Stomach (tissue), 4 donors: ENCODE measurements at regions not wholly inside any gene's neighbourhood (a gene's known extent, or its start where the extent isn't known, plus 50 kb on each side); places are given as distances from the start of the nearest gene placed in this dataset.

ENCODE experiments used
- CTCF ChIP-seq, 7 experiments: fragments of 450-650 bp in 4 of 7; fragments of 200-600 bp in 3 of 7; sonication (generic) in 3 of 7; IDR thresholded peaks; one replicate each; pipeline ENCODE4 v1.5.1; 2016 to 2019; ENCODE audit warnings: antibody characterized with exemption in 7 of 7, control low read depth in 2 of 7, mild to moderate bottlenecking in 1 of 7
- EP300 ChIP-seq: sonication (generic); formaldehyde crosslinking; IDR thresholded peaks from one replicate; pipeline ENCODE4 v1.6.1; 2017; ENCODE audit warnings: antibody characterized with exemption

- no peak for TF ChIP-seq CTCF (IDR thresholded peaks at IDR 0.05)
- TF ChIP-seq EP300, result no peak
These were observed 120.1 kb downstream of the RPL22L1 start for GRCh38 chr3:170749765-170750477.
